Trophoblast cell (in vitro differentiated cells and primary cell): ENCODE measurements at regions not wholly inside any gene's neighbourhood (a gene's known extent, or its start where the extent isn't known, plus 50 kb on each side); places are given as distances from the start of the nearest gene placed in this dataset.
"Not testable (repeated sequence)": the region's sequence is repeated elsewhere in the genome, so short reads cannot be mapped to it uniquely, and the experiment has no call there.

Experiments
- DNase-seq, 2 donors: peaks; one replicate each; pipeline ENCODE4 v3.0.0-alpha.2; 2016
- H2AFZ ChIP-seq: 2 replicates; pipeline ENCODE4 v1.6.1; 2013; ENCODE audit warnings: low read length, moderate library complexity, mild to moderate bottlenecking; ENCODE audit not compliant: insufficient read depth, poor library complexity
- H2AK5ac ChIP-seq: 2 replicates; pipeline ENCODE4 v1.6.1; 2013; ENCODE audit warnings: mild to moderate bottlenecking, low read length
- H2BK120ac ChIP-seq: 2 replicates; pipeline ENCODE4 v1.6.1; 2013; ENCODE audit warnings: low read length, mild to moderate bottlenecking, moderate library complexity; ENCODE audit not compliant: insufficient read depth, poor library complexity
- H2BK12ac ChIP-seq: 2 replicates; pipeline ENCODE4 v1.6.1; 2013; ENCODE audit warnings: mild to moderate bottlenecking, low read length, moderate library complexity
- H2BK5ac ChIP-seq: 2 replicates; pipeline ENCODE4 v1.6.1; 2013; ENCODE audit warnings: low read length, low read depth, moderate library complexity, mild to moderate bottlenecking; ENCODE audit not compliant: poor library complexity
- H3K14ac ChIP-seq: 2 replicates; pipeline ENCODE4 v1.6.1; 2013; ENCODE audit warnings: mild to moderate bottlenecking, low read length
- H3K18ac ChIP-seq: 2 replicates; pipeline ENCODE4 v1.6.1; 2013; ENCODE audit warnings: mild to moderate bottlenecking, low read length
- H3K23ac ChIP-seq: 2 replicates; pipeline ENCODE4 v1.6.1; 2013; ENCODE audit warnings: low read length
- H3K27ac ChIP-seq: 2 replicates; pipeline ENCODE4 v1.5.1; 2013; ENCODE audit warnings: low read depth, mild to moderate bottlenecking, inconsistent platforms, low read length, moderate library complexity
- H3K27me3 ChIP-seq: 2 replicates; pipeline ENCODE4 v1.6.1; 2013; ENCODE audit warnings: inconsistent platforms, mild to moderate bottlenecking, low read length, moderate library complexity; ENCODE audit not compliant: insufficient read depth
- H3K36me3 ChIP-seq, 2 experiments: 1 replicate in 1 of 2; 2 replicates in 1 of 2; pipeline ENCODE4 v1.6.1; 2013; ENCODE audit warnings: low read length in 2 of 2, mild to moderate bottlenecking in 2 of 2, moderate library complexity in 1 of 2; ENCODE audit not compliant: insufficient read depth in 2 of 2, control insufficient read depth in 1 of 2
- H3K4ac ChIP-seq: 2 replicates; pipeline ENCODE4 v1.6.1; 2013; ENCODE audit warnings: low read depth, mild to moderate bottlenecking, low read length, moderate library complexity
- H3K4me1 ChIP-seq, 2 experiments: 1 replicate in 1 of 2; 2 replicates in 1 of 2; pipeline ENCODE4 v1.6.1; 2013; ENCODE audit warnings: low read length in 2 of 2, mild to moderate bottlenecking in 2 of 2, moderate library complexity in 1 of 2; ENCODE audit not compliant: insufficient read depth in 2 of 2, control insufficient read depth in 1 of 2
- H3K4me2 ChIP-seq: 2 replicates; pipeline ENCODE4 v1.6.1; 2013; ENCODE audit warnings: inconsistent platforms, mild to moderate bottlenecking, low read length, moderate library complexity
- H3K4me3 ChIP-seq: 2 replicates; pipeline ENCODE4 v1.5.1; 2013; ENCODE audit warnings: mild to moderate bottlenecking, low read depth, low read length, inconsistent platforms
- H3K79me1 ChIP-seq: one replicate; pipeline ENCODE4 v1.6.1; 2013; ENCODE audit warnings: low read length
- H3K79me2 ChIP-seq: 2 replicates; pipeline ENCODE4 v1.6.1; 2013; ENCODE audit warnings: low read length, mild to moderate bottlenecking; ENCODE audit not compliant: control insufficient read depth, insufficient read depth, poor library complexity
- H3K9ac ChIP-seq: 2 replicates; pipeline ENCODE4 v1.6.1; 2013; ENCODE audit warnings: mild to moderate bottlenecking, low read length
- H3K9me3 ChIP-seq: 2 replicates; pipeline ENCODE4 v1.6.1; 2013; ENCODE audit warnings: low read depth, mild to moderate bottlenecking, control low read depth, inconsistent platforms, low read length; ENCODE audit not compliant: insufficient read depth
- H4K12ac ChIP-seq: 2 replicates; pipeline ENCODE4 v1.6.1; 2013; ENCODE audit warnings: low read depth, mild to moderate bottlenecking, low read length, moderate library complexity
- H4K8ac ChIP-seq: 2 replicates; pipeline ENCODE4 v1.6.1; 2013; ENCODE audit warnings: low read depth, mild to moderate bottlenecking, low read length, moderate library complexity
- H4K91ac ChIP-seq: one replicate; pipeline ENCODE4 v1.6.1; 2013; ENCODE audit warnings: low read depth, mild to moderate bottlenecking, low read length, moderate library complexity
- WGBS: extraction: QIAGEN DNeasy Blood & Tissue Kit; methylation state at CpG from one replicate; pipeline ENCODE4 v1.1.7; 2013; ENCODE audit warnings: missing lambda C conversion rate; ENCODE audit not compliant: insufficient read length, insufficient coverage; ENCODE audit errors: extremely low coverage; 5-methylcytosine and 5-hydroxymethylcytosine counted together

GRCh38 chr5:110316566-110316965, 409.9 kb downstream of the TMEM232 start:
- H3K9me3 ChIP-seq, H3K4me3 ChIP-seq, H3K27ac ChIP-seq, H3K14ac ChIP-seq, H3K27me3 ChIP-seq, H3K79me1 ChIP-seq, H2AFZ ChIP-seq, H2BK12ac ChIP-seq, H3K36me3 ChIP-seq, H3K23ac ChIP-seq, H2BK120ac ChIP-seq, H3K9ac ChIP-seq, H3K79me2 ChIP-seq, H3K4ac ChIP-seq, H2BK5ac ChIP-seq, H3K4me1 ChIP-seq, H4K91ac ChIP-seq, DNase-seq, H2AK5ac ChIP-seq, H4K8ac ChIP-seq, H3K4me2 ChIP-seq, H4K12ac ChIP-seq, H3K18ac ChIP-seq: not testable (repeated sequence)
- no CpG with 5 or more reads among the region's 3 CpGs for WGBS

GRCh38 chr5:110321117-110321516, 405.4 kb downstream of the TMEM232 start:
- H3K27me3 ChIP-seq: no peaks in the 10 kb centered on the region
- no peak overlapping the region for H3K18ac ChIP-seq
- WGBS: no CpG with 5 or more reads among the region's 1 CpG
- H4K12ac ChIP-seq: no peak overlapping the region
- H3K9ac ChIP-seq: no peak overlapping the region
- no peak overlapping the region for H3K4me3 ChIP-seq
- H2BK5ac ChIP-seq: no peak overlapping the region
- no peak overlapping the region for H3K23ac ChIP-seq
- H4K8ac ChIP-seq: no peak overlapping the region
- H2AFZ ChIP-seq: no peak overlapping the region
- no peak overlapping the region for H4K91ac ChIP-seq
- no peaks in the 10 kb centered on the region for H3K79me1 ChIP-seq
- DNase-seq: peak in 1 of 2 donors; percentile 5
- H3K9me3 ChIP-seq: no peaks in the 10 kb centered on the region
- no peak overlapping the region for H3K4me2 ChIP-seq
- no peaks in the 10 kb centered on the region for H3K79me2 ChIP-seq
- no peaks in the 10 kb centered on the region for H3K4me1 ChIP-seq
- H3K36me3 ChIP-seq: no peaks in the 10 kb centered on the region
- H3K4ac ChIP-seq: no peak overlapping the region
- H2AK5ac ChIP-seq: no peak overlapping the region
- H2BK120ac ChIP-seq: no peak overlapping the region
- H2BK12ac ChIP-seq: no peak overlapping the region
- no peak overlapping the region for H3K27ac ChIP-seq
- no peak overlapping the region for H3K14ac ChIP-seq

GRCh38 chr5:110323357-110323756, 403.1 kb downstream of the TMEM232 start:
- Histone ChIP-seq H3K4me2 (no peak overlapping the region), H3K23ac (no peak overlapping the region), H2BK120ac (no peak overlapping the region), H3K14ac (no peak overlapping the region), H3K4ac (no peak overlapping the region), H3K4me1 (peaks cover 0 to 2% of the 10 kb centered on the region in 2 experiments), H3K4me3 (no peak overlapping the region), H3K9me3 (no peaks in the 10 kb centered on the region), H3K36me3 (no peaks in the 10 kb centered on the region), H2AK5ac (no peak overlapping the region), H3K18ac (no peak overlapping the region), H2BK12ac (no peak overlapping the region), H2BK5ac (no peak overlapping the region), H4K8ac (no peak overlapping the region), H2AFZ (no peak overlapping the region), H3K9ac (no peak overlapping the region), H4K12ac (no peak overlapping the region), H3K79me2 (no peaks in the 10 kb centered on the region), H4K91ac (no peak overlapping the region), H3K79me1 (no peaks in the 10 kb centered on the region), H3K27ac (no peak overlapping the region), H3K27me3 (no peaks in the 10 kb centered on the region)
- WGBS: no CpG with 5 or more reads among the region's 1 CpG
- no peak for DNase-seq

GRCh38 chr5:110323832-110324231, 402.6 kb downstream of the TMEM232 start:
- Histone ChIP-seq H2BK12ac (no peak overlapping the region), H3K14ac (no peak overlapping the region), H3K4me1 (peaks cover 0 to 2% of the 10 kb centered on the region in 2 experiments), H2AFZ (no peak overlapping the region), H3K79me2 (no peaks in the 10 kb centered on the region), H4K91ac (no peak overlapping the region), H3K27ac (no peak overlapping the region), H2BK120ac (no peak overlapping the region), H3K9me3 (no peaks in the 10 kb centered on the region), H3K9ac (no peak overlapping the region), H3K18ac (no peak overlapping the region), H4K12ac (no peak overlapping the region), H2AK5ac (no peak overlapping the region), H3K79me1 (no peaks in the 10 kb centered on the region), H3K4me3 (no peak overlapping the region), H3K4ac (no peak overlapping the region), H3K23ac (no peak overlapping the region), H3K27me3 (no peaks in the 10 kb centered on the region), H2BK5ac (no peak overlapping the region), H4K8ac (no peak overlapping the region), H3K36me3 (no peaks in the 10 kb centered on the region), H3K4me2 (no peak overlapping the region)
- DNase-seq: no peak
